ENCODE measurements at regions not wholly inside any gene's neighbourhood (a gene's known extent, or its start where the extent isn't known, plus 50 kb on each side); places are given as distances from the start of the nearest gene placed in this dataset.

DNA sequence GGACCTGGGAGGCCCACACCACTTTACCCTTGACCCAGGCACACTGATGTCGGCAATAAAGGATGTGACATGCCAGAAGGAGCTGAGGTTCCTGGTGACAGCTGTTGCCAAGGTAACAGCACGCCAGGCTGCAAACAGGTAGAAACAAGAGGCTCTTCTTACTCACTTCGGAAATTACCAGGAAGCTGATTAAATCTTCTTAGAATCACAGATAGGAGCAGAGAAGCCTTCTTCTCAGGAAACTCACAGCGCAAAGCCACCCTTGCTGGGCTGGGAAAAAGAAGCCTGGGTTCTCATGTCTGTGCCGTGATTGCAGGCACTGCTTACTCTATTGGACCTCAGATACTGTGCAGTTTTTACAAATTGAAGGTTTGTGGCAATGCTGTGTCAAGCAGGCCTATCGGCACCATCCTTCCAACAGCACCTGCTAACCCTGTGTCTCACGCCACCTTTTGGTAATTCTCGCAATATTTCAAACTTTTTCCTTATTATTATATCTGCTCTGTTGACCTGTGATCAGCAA lies 61.0 kb upstream of the TAF1B start:
- TF ChIP-seq, protein P1, sequence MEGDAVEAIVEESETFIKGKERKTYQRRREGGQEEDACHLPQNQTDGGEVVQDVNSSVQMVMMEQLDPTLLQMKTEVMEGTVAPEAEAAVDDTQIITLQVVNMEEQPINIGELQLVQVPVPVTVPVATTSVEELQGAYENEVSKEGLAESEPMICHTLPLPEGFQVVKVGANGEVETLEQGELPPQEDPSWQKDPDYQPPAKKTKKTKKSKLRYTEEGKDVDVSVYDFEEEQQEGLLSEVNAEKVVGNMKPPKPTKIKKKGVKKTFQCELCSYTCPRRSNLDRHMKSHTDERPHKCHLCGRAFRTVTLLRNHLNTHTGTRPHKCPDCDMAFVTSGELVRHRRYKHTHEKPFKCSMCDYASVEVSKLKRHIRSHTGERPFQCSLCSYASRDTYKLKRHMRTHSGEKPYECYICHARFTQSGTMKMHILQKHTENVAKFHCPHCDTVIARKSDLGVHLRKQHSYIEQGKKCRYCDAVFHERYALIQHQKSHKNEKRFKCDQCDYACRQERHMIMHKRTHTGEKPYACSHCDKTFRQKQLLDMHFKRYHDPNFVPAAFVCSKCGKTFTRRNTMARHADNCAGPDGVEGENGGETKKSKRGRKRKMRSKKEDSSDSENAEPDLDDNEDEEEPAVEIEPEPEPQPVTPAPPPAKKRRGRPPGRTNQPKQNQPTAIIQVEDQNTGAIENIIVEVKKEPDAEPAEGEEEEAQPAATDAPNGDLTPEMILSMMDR (conservative IDR thresholded peaks at IDR 0.05; ENCODE audit: low read length): 0 out of 2 replicates have a peak, but pooled peaks have one; percentile 15
- TF ChIP-seq EZH2phosphoT487 (IDR thresholded peaks at IDR 0.05; ENCODE audit: borderline replicate concordance): no peak
